Fibroblast of mammary gland (primary cell): ENCODE measurements at regions not wholly inside any gene's neighbourhood (a gene's known extent, or its start where the extent isn't known, plus 50 kb on each side); places are given as distances from the start of the nearest gene placed in this dataset.
A peak's percentile ranks its signal among the peaks of the same experiment; 100 is the strongest.

ENCODE experiments used
- DNase-seq: peaks from one replicate; pipeline ENCODE4 v3.0.0-alpha.2; 2010; ENCODE audit warnings: low read depth
- H3K4me3 ChIP-seq: 2 replicates; pipeline ENCODE4 v1.5.1; 2011; ENCODE audit warnings: low read depth, mild to moderate bottlenecking, low read length, moderate library complexity; ENCODE audit not compliant: control insufficient read depth
- CTCF ChIP-seq: conservative IDR thresholded peaks from 2 replicates; pipeline ENCODE4 v1.5.1; 2011; ENCODE audit warnings: low read depth, low read length, inconsistent platforms; ENCODE audit not compliant: control insufficient read depth, insufficient read depth

GRCh38 chr12:127051139-127051538 lies 1215.8 kb upstream of the TMEM132C start:
- no peak for DNase-seq
- no peak for TF ChIP-seq CTCF
- H3K4me3 ChIP-seq, result no peak overlapping the region

GRCh38 chr12:127052511-127053232 lies 1214.3 kb upstream of the TMEM132C start:
- no peak for TF ChIP-seq CTCF
- DNase-seq, result peak; percentile 64
- H3K4me3 ChIP-seq, result no peak overlapping the region

- H3K4me3 ChIP-seq, result no peak overlapping the region
- no peak for DNase-seq
- TF ChIP-seq CTCF, result no peak
Observed at GRCh38 chr12:127054531-127054930, 1212.4 kb upstream of the TMEM132C start.

GRCh38 chr12:127060310-127060847 lies 1206.6 kb upstream of the TMEM132C start:
- DNase-seq, result no peak
- no peak for TF ChIP-seq CTCF
- no peak overlapping the region for H3K4me3 ChIP-seq

- no peak for DNase-seq
- no peak overlapping the region for H3K4me3 ChIP-seq
- no peak for TF ChIP-seq CTCF
Observed at GRCh38 chr12:127060933-127061332, 1206.0 kb upstream of the TMEM132C start.

- no peak for DNase-seq
- no peak for TF ChIP-seq CTCF
- H3K4me3 ChIP-seq, result no peak overlapping the region
Observed at GRCh38 chr12:127063339-127064072, 1203.5 kb upstream of the TMEM132C start.

GRCh38 chr12:127064207-127064606 lies 1202.8 kb upstream of the TMEM132C start:
- H3K4me3 ChIP-seq, result no peak overlapping the region
- no peak for TF ChIP-seq CTCF
- DNase-seq, result no peak
